ENCODE measurements at regions not wholly inside any gene's neighbourhood (a gene's known extent, or its start where the extent isn't known, plus 50 kb on each side); places are given as distances from the start of the nearest gene placed in this dataset.

GRCh38 chr2:157185476-157186227, 71.9 kb upstream of the GALNT5 start:
- Histone ChIP-seq H3K9me2 (replicated peaks; ENCODE audit: control insufficient read depth, low read length) (no peaks in the 10 kb centered on the region), H4K20me1 (ENCODE audit: control insufficient read depth, insufficient read depth, low read depth, low read length) (no peaks in the 10 kb centered on the region), H3K27me3 (ENCODE audit: control insufficient read depth, low read length) (0 out of 2 replicates have a peak, but pooled peaks cover 5% of the 10 kb centered on the region), H3K4me1 (ENCODE audit: control insufficient read depth, low read length) (no peaks in the 10 kb centered on the region), H3K79me2 (ENCODE audit: control insufficient read depth, low read length) (no peaks in the 10 kb centered on the region), H3K36me3 (ENCODE audit: control insufficient read depth, low read length) (no peaks in the 10 kb centered on the region), H3K27ac (ENCODE audit: low read depth, low read length) (no peak overlapping the region), H3K4me2 (ENCODE audit: low read length) (no peak overlapping the region), H3K9me3 (ENCODE audit: control insufficient read depth, insufficient read depth, low read length) (no peaks in the 10 kb centered on the region), H3K4me3 (ENCODE audit: low read length) (no peak overlapping the region), H3F3A (ENCODE audit: control insufficient read depth, insufficient read depth) (no peaks in the 10 kb centered on the region)
- TF ChIP-seq CTCF (IDR thresholded peaks at IDR 0.05; ENCODE audit: low read depth, low read length, poor library complexity, severe bottlenecking): no peak
- no peak for TF ChIP-seq EZH2phosphoT487 (IDR thresholded peaks at IDR 0.05; ENCODE audit: borderline replicate concordance, low read length)

- no peak overlapping the region for H3K4me3 ChIP-seq (ENCODE audit: low read length)
- no peak overlapping the region for H3K4me2 ChIP-seq (ENCODE audit: low read length)
- 0 out of 2 replicates have a peak, but pooled peaks cover 2% of the 10 kb centered on the region for H3K27me3 ChIP-seq (ENCODE audit: control insufficient read depth, low read length)
- H3K36me3 ChIP-seq (ENCODE audit: control insufficient read depth, low read length): no peaks in the 10 kb centered on the region
- no peaks in the 10 kb centered on the region for H3K9me3 ChIP-seq (ENCODE audit: control insufficient read depth, insufficient read depth, low read length)
- no peaks in the 10 kb centered on the region for H3K9me2 ChIP-seq (replicated peaks; ENCODE audit: control insufficient read depth, low read length)
- H3F3A ChIP-seq (ENCODE audit: control insufficient read depth, insufficient read depth): no peaks in the 10 kb centered on the region
- TF ChIP-seq CTCF (IDR thresholded peaks at IDR 0.05; ENCODE audit: low read depth, low read length, poor library complexity, severe bottlenecking): no peak
- TF ChIP-seq EZH2phosphoT487 (IDR thresholded peaks at IDR 0.05; ENCODE audit: borderline replicate concordance, low read length): no peak
- H3K79me2 ChIP-seq (ENCODE audit: control insufficient read depth, low read length): no peaks in the 10 kb centered on the region
- no peak overlapping the region for H3K27ac ChIP-seq (ENCODE audit: low read depth, low read length)
- no peaks in the 10 kb centered on the region for H3K4me1 ChIP-seq (ENCODE audit: control insufficient read depth, low read length)
- no peaks in the 10 kb centered on the region for H4K20me1 ChIP-seq (ENCODE audit: control insufficient read depth, insufficient read depth, low read depth, low read length)
These were observed 67.4 kb upstream of the GALNT5 start for GRCh38 chr2:157190151-157190550.

GRCh38 chr2:157191186-157191585, 66.3 kb upstream of the GALNT5 start:
- Histone ChIP-seq H3K36me3 (ENCODE audit: control insufficient read depth, low read length) (no peaks in the 10 kb centered on the region), H4K20me1 (ENCODE audit: control insufficient read depth, insufficient read depth, low read depth, low read length) (no peaks in the 10 kb centered on the region), H3K27me3 (ENCODE audit: control insufficient read depth, low read length) (no peaks in the 10 kb centered on the region)

More at GRCh38 chr2:157191186-157191585, 66.3 kb upstream of the GALNT5 start:
- Histone ChIP-seq H3K27ac (ENCODE audit: low read depth, low read length) (no peak overlapping the region), H3K9me3 (ENCODE audit: control insufficient read depth, insufficient read depth, low read length) (no peaks in the 10 kb centered on the region), H3K79me2 (ENCODE audit: control insufficient read depth, low read length) (no peaks in the 10 kb centered on the region), H3K9me2 (replicated peaks; ENCODE audit: control insufficient read depth, low read length) (no peaks in the 10 kb centered on the region), H3K4me1 (ENCODE audit: control insufficient read depth, low read length) (no peaks in the 10 kb centered on the region), H3F3A (ENCODE audit: control insufficient read depth, insufficient read depth) (no peaks in the 10 kb centered on the region), H3K4me2 (ENCODE audit: low read length) (no peak overlapping the region), H3K4me3 (ENCODE audit: low read length) (no peak overlapping the region)
- no peak for TF ChIP-seq CTCF (IDR thresholded peaks at IDR 0.05; ENCODE audit: low read depth, low read length, poor library complexity, severe bottlenecking)
- no peak for TF ChIP-seq EZH2phosphoT487 (IDR thresholded peaks at IDR 0.05; ENCODE audit: borderline replicate concordance, low read length)

Measured in DOHH2 (cell line).